ENCODE measurements at regions not wholly inside any gene's neighbourhood (a gene's known extent, or its start where the extent isn't known, plus 50 kb on each side); places are given as distances from the start of the nearest gene placed in this dataset.
"Not testable (repeated sequence)": the region's sequence is repeated elsewhere in the genome, so short reads cannot be mapped to it uniquely, and the experiment has no call there.

DNA sequence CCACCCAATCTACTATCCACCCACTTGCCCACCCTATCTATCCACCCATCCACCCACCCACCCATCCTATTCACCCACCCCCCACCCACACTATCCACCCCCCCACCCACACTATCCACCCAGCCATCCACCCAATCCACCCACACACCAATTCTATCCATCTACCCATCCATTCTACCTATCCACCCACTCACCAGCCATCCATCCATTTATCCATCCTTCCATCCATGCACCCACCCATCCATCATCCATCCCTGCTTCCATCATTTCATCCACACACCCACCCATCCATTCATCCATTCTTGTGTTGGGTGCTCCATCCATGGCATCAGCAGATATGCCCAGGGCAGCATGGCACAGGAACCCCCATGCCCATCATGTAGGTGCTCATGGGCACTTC lies 1206.6 kb downstream of the BRD1 start:
- H3K27me3 ChIP-seq, result no peaks in the 10 kb centered on the region
- DNase-seq, result no peak
- no peaks in the 10 kb centered on the region for H3K4me1 ChIP-seq (replicated peaks in 1 of 2)
- H3K4me3 ChIP-seq, result no peak overlapping the region
- no peak for TF ChIP-seq POLR2A (IDR thresholded peaks at IDR 0.05)
- TF ChIP-seq, protein P1, sequence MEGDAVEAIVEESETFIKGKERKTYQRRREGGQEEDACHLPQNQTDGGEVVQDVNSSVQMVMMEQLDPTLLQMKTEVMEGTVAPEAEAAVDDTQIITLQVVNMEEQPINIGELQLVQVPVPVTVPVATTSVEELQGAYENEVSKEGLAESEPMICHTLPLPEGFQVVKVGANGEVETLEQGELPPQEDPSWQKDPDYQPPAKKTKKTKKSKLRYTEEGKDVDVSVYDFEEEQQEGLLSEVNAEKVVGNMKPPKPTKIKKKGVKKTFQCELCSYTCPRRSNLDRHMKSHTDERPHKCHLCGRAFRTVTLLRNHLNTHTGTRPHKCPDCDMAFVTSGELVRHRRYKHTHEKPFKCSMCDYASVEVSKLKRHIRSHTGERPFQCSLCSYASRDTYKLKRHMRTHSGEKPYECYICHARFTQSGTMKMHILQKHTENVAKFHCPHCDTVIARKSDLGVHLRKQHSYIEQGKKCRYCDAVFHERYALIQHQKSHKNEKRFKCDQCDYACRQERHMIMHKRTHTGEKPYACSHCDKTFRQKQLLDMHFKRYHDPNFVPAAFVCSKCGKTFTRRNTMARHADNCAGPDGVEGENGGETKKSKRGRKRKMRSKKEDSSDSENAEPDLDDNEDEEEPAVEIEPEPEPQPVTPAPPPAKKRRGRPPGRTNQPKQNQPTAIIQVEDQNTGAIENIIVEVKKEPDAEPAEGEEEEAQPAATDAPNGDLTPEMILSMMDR (IDR thresholded peaks at IDR 0.05), result no peak
- no peak overlapping the region for H3K27ac ChIP-seq
- H3K36me3 ChIP-seq (replicated peaks in 1 of 2), result no peaks in the 10 kb centered on the region
- H3K9me3 ChIP-seq (replicated peaks in 1 of 3), result no peaks in the 10 kb centered on the region
- intact Hi-C loops (cut with DNase I), result no loop called here

DNA sequence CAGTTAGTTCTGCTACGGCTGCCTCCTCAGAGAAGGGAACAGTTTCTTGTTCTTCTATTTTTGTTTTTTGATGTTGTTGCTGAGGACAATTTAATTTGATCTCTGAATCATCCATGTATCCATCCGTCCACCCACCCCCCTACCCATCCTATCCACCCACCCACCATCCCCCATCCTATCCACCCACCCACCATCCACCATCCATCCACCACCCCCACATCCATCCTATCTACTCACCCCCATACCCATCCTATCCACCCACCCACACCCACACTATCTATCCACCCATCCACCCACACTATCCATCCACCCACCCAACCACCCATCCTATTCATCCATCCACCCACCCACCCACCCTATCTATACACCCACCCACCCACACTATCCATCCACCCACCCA lies 1207.2 kb downstream of the BRD1 start:
- H3K27me3 ChIP-seq; DNase-seq; H3K4me3 ChIP-seq; H3K9me3 ChIP-seq (replicated peaks in 1 of 3); H3K4me1 ChIP-seq (replicated peaks in 1 of 2); intact Hi-C loops (cut with DNase I); H3K27ac ChIP-seq; H3K36me3 ChIP-seq (replicated peaks in 1 of 2): not testable (repeated sequence)
- WGBS, 4 donors, result 68 to 89% (median 76%) methylated on average over 2 of the region's 2 CpGs

DNA sequence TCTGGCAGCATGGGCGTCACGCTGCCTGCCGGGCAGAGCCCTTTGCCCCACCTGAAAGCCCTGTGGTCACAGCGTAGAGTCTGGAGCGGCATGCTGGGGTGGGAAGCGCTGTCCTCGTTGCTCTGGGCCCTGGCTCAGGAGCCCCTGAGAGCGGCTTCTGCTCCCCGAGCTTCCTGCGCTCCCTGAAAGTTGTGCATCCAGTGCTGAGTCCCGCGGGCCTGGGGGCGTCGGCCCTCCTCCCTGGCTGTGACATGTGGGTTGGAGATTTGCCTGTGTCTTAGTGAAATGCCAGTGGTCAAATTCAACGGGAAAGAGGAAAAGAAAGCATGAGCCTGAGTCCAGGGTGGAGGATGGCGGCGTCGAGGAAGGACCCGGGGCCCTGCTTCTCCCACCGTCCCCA lies 1208.0 kb downstream of the BRD1 start:
- H3K9me3 ChIP-seq (replicated peaks in 1 of 3), result no peaks in the 10 kb centered on the region
- intact Hi-C loops (cut with DNase I), result no loop called here
- no peaks in the 10 kb centered on the region for H3K4me1 ChIP-seq (replicated peaks in 1 of 2)
- no peak overlapping the region for H3K27ac ChIP-seq
- no peak for TF ChIP-seq POLR2A (IDR thresholded peaks at IDR 0.05)
- TF ChIP-seq, protein P1 (IDR thresholded peaks at IDR 0.05), result no peak
- no peak overlapping the region for H3K4me3 ChIP-seq
- no peak for DNase-seq
- H3K36me3 ChIP-seq (replicated peaks in 1 of 2), result no peaks in the 10 kb centered on the region
- no peaks in the 10 kb centered on the region for H3K27me3 ChIP-seq
- WGBS, 4 donors, result 68 to 81% (median 78%) methylated on average over 9 to 20 of the region's 20 CpGs

DNA sequence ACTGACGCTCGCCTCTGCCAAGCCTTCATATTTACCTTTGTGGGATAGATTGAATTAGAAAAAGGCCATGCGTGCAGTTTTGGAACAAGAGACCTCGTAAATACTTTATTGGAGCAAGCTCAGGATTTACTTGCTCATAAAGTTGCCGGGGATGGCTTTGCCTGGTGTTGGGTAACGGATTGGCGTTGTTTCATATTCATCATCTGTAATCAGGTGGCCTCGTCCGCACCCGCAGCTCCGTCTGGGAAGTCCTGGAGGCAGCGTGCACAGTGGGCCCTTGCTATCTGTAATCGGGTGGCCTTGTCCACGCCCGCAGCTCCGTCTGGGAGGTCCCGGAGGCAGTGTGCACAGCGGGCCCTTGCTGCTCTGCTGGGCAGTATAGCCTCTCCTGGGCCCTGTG lies 1209.3 kb downstream of the BRD1 start:
- no peaks in the 10 kb centered on the region for H3K4me1 ChIP-seq (replicated peaks in 1 of 2)
- H3K27ac ChIP-seq, result no peak overlapping the region
- H3K9me3 ChIP-seq (replicated peaks in 1 of 3), result no peaks in the 10 kb centered on the region
- TF ChIP-seq, protein P1 (IDR thresholded peaks at IDR 0.05), result no peak
- no peak for DNase-seq
- intact Hi-C loops (cut with DNase I), result no loop called here
- no peak overlapping the region for H3K4me3 ChIP-seq
- H3K27me3 ChIP-seq, result no peaks in the 10 kb centered on the region
- 61 to 87% (median 75%) methylated on average over 14 to 18 of the region's 18 CpGs for WGBS, 4 donors
- no peaks in the 10 kb centered on the region for H3K36me3 ChIP-seq (replicated peaks in 1 of 2)

DNA sequence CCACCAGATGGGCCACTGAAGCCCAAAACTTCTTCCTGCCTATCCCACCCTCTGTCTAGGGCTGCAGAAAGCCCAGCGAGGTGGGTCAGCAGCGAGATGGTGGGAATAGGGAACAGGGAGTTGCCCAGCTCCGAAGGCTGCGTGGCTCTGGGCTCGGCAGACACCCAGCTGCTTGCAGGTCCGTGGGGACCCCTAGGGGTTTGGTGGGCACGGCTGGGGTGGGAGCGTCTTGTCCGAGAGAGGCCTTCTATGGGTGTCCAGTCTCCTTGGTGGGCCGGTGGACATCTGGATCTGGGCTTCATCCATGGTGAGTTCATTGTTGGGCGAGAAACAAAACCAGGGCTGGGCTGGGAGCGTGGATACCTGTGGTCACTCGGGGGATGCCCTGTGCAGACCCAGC lies 1211.0 kb downstream of the BRD1 start:
- no peak for DNase-seq
- H3K9me3 ChIP-seq (replicated peaks in 1 of 3), result no peaks in the 10 kb centered on the region
- no peaks in the 10 kb centered on the region for H3K4me1 ChIP-seq (replicated peaks in 1 of 2)
- TF ChIP-seq POLR2A (IDR thresholded peaks at IDR 0.05), result no peak
- TF ChIP-seq, protein P1 (IDR thresholded peaks at IDR 0.05), result no peak
- no peak overlapping the region for H3K4me3 ChIP-seq
- intact Hi-C loops (cut with DNase I), result no loop called here
- H3K36me3 ChIP-seq (replicated peaks in 1 of 2), result no peaks in the 10 kb centered on the region
- no peak overlapping the region for H3K27ac ChIP-seq
- no peaks in the 10 kb centered on the region for H3K27me3 ChIP-seq
- WGBS, 4 donors, result 78 to 88% (median 82%) methylated on average over 10 to 13 of the region's 13 CpGs

Measured in adrenal gland (tissue), 9 donors.